ENCODE measurements at regions not wholly inside any gene's neighbourhood (a gene's known extent, or its start where the extent isn't known, plus 50 kb on each side); places are given as distances from the start of the nearest gene placed in this dataset.

DNA sequence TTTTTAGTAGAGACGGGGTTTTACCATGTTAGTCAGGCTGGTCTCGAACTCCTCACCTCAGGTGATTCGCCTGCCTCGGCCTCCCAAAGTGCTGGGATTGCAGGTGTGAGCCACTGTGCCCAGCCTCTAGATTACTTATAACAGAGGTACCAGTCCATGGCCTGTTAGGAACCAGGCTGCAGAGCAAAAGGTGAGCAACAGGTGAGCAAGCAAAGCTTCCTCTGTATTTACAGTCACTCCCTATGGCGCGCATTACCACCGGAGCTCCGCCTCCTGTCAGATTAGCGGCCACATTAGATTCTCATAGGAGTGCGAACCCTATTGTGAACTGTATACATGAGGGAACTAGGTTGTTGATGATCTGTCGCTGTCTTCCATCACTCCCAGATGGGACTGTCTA lies 178.0 kb upstream of the SALL4 start:
- Mint-ChIP-seq H3K27ac (no peak overlapping the region), H3K9me3 (peaks cover 4 to 19% (median 11%) of the 10 kb centered on the region in 7 donors), H3K27me3 (no peaks in the 10 kb centered on the region), H3K4me1 (peaks cover 0 to 4% (median 0%) of the 10 kb centered on the region in 3 donors), H3K36me3 (no peaks in the 10 kb centered on the region), H3K4me3 (no peak overlapping the region)
- ATAC-seq (ENCODE audit: low read depth in 2 of 2) = no peak
- no peak for DNase-seq

DNA sequence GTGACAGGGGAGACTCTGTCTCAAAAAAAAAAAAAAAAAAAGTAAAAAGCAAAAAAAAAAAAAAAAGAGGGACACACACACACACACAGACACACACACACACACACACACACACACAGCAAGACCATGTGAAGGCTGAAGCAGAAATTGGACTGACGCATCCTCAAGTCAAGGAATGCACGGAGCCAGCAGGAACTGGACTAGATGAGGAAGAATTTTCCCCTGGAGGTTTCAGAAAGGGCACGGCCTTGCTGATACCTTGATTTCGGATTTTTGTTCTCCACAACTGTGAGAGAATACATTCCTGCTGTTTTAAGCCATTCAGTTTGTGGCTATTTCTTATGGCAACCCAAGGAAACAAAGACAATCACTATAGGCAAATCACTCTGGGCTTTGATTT lies 176.9 kb upstream of the SALL4 start:
- ATAC-seq (ENCODE audit: low read depth in 2 of 2) (no peak), DNase-seq (no peak)
- peaks cover 0 to 4% (median 0%) of the 10 kb centered on the region in 3 donors for H3K4me1 Mint-ChIP-seq
- H3K27me3 Mint-ChIP-seq = no peaks in the 10 kb centered on the region
- H3K4me3 Mint-ChIP-seq = no peak overlapping the region
- H3K36me3 Mint-ChIP-seq = no peaks in the 10 kb centered on the region
- H3K9me3 Mint-ChIP-seq = peaks cover 4 to 19% (median 11%) of the 10 kb centered on the region in 7 donors
- no peak overlapping the region for H3K27ac Mint-ChIP-seq

DNA sequence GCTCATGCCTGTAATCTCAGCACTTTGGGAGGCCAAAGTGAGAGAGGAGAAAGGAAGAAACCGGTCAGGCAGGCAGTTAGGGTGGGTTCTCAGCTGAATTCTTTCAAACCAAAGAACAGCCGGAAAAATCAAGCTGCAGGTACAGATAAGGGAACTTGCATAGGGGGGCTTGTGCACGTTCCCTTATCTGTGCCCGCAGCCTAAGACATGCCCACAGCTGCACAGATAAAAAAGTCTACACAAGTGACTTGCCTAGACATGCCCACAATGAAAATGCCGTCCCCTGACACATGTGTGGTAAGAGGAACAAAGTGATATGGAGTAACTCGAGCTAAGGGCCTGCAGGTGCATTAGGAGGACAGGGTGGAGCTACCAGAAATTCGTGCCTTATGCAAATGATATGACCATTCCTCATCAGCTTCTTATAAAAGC lies 175.8 kb upstream of the SALL4 start:
- Mint-ChIP-seq H3K27ac (no peak overlapping the region), H3K4me1 (peaks cover 0 to 4% (median 0%) of the 10 kb centered on the region in 3 donors), H3K4me3 (no peak overlapping the region), H3K27me3 (no peaks in the 10 kb centered on the region), H3K36me3 (no peaks in the 10 kb centered on the region), H3K9me3 (peaks cover 4 to 19% (median 11%) of the 10 kb centered on the region in 7 donors)
- no peak for ATAC-seq (ENCODE audit: low read depth in 2 of 2)
- no peak for DNase-seq

DNA sequence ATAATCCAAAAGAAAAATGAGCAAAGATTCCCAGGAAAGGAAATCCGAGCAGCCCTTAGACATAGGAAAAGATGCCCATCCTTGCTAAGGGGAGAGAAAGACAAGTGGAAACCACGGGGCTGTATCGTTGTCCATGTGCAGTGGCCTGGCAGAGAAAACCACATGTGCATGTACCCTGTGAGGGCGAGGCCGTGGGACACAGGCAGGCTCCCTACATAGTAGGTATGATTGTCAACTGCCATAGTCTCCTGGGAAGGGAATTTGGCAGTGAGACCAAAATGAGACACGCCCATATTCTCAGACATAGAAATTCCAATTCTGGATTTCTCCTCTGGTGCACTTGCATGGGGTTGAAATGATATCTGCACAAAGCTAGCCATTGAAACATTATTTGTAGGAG lies 169.7 kb upstream of the SALL4 start:
- DNase-seq = no peak

DNA sequence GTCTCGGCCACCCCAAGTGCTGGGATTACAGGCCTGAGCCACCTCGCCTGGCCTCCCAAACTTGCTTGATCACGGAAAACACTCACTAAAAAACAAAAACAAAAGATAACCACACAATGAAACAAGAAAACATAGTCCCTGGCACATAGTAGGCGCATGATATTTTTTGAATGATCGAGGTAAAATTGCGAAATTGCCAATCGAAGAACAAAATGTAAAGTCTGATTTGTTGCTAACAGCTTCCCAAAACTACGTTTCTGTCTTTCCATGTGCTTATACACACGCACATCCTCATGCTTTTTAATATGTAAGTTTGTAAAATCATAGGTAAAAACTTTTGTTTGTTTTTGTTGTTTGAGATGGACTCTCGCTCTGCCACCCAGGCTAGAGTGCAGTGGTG lies 168.5 kb upstream of the SALL4 start:
- peaks cover 0 to 4% (median 0%) of the 10 kb centered on the region in 7 donors for H3K9me3 Mint-ChIP-seq
- ATAC-seq (ENCODE audit: low read depth in 2 of 2) (no peak), DNase-seq (no peak)
- no peak overlapping the region for H3K27ac Mint-ChIP-seq
- no peak overlapping the region for H3K4me3 Mint-ChIP-seq
- H3K4me1 Mint-ChIP-seq = no peaks in the 10 kb centered on the region
- H3K27me3 Mint-ChIP-seq = peaks cover 0 to 10% (median 8%) of the 10 kb centered on the region in 3 donors
- no peaks in the 10 kb centered on the region for H3K36me3 Mint-ChIP-seq

More for the DNA sequence above, 169.7 kb upstream of the SALL4 start:
- no peak overlapping the region for H3K27ac Mint-ChIP-seq
- H3K4me3 Mint-ChIP-seq = no peak overlapping the region
- ATAC-seq (ENCODE audit: low read depth in 2 of 2) = no peak
- H3K4me1 Mint-ChIP-seq = no peaks in the 10 kb centered on the region
- H3K9me3 Mint-ChIP-seq = peaks cover 0 to 8% (median 4%) of the 10 kb centered on the region in 7 donors
- peaks cover 0 to 8% (median 6%) of the 10 kb centered on the region in 3 donors for H3K27me3 Mint-ChIP-seq
- H3K36me3 Mint-ChIP-seq = no peaks in the 10 kb centered on the region

DNA sequence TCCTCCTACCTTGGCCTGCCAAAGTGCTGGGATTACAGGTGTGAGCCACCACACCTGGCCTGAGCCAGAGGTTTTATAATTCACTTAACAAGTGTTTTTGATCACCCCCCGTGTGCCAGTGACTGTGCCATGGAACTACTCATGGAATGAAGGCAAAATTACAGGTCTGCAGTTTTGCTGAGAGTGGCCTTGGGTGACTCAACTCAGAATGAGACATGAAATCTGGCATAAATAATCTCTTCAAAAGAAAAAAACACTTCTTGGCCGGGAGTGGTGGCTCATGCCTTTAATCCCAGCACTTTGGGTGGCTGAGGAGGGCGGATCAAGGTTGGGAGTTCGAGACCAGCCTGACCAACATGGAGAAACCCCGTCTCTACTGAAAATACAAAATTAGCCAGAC lies 166.9 kb upstream of the SALL4 start:
- no peaks in the 10 kb centered on the region for H3K4me1 Mint-ChIP-seq
- no peak for ATAC-seq (ENCODE audit: low read depth in 2 of 2)
- no peak overlapping the region for H3K27ac Mint-ChIP-seq
- H3K9me3 Mint-ChIP-seq = peaks cover 0 to 4% (median 0%) of the 10 kb centered on the region in 7 donors
- H3K27me3 Mint-ChIP-seq = peaks cover 0 to 13% (median 8%) of the 10 kb centered on the region in 3 donors
- DNase-seq = no peak
- H3K36me3 Mint-ChIP-seq = no peaks in the 10 kb centered on the region
- H3K4me3 Mint-ChIP-seq = peak overlapping the region in 1 of 8 donors; percentile 30

DNA sequence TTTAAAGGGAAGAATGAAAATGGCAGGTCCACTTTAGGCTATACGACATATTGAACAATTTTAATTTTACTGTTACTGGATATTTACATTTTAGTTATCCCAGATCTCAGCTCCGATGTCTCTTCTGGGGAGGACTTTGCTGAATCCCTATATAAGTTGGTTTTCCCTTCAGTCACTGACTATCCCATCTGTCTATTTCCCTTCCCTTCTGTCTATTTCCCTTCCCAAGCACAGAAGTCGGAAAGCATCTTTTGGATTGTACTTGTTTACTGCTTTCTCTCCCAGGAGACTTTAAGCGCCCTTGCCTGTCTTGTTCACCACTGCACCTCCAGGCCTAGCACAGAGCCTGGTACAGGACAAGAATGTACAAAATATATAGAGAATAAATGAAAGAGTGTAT lies 165.8 kb upstream of the SALL4 start:
- Mint-ChIP-seq H3K27ac (no peak overlapping the region), H3K27me3 (peaks cover 0 to 21% (median 16%) of the 10 kb centered on the region in 3 donors), H3K36me3 (no peaks in the 10 kb centered on the region), H3K9me3 (peaks cover 0 to 4% (median 0%) of the 10 kb centered on the region in 7 donors), H3K4me3 (no peak overlapping the region), H3K4me1 (no peaks in the 10 kb centered on the region)
- ATAC-seq (ENCODE audit: low read depth in 2 of 2) = no peak
- no peak for DNase-seq

DNA sequence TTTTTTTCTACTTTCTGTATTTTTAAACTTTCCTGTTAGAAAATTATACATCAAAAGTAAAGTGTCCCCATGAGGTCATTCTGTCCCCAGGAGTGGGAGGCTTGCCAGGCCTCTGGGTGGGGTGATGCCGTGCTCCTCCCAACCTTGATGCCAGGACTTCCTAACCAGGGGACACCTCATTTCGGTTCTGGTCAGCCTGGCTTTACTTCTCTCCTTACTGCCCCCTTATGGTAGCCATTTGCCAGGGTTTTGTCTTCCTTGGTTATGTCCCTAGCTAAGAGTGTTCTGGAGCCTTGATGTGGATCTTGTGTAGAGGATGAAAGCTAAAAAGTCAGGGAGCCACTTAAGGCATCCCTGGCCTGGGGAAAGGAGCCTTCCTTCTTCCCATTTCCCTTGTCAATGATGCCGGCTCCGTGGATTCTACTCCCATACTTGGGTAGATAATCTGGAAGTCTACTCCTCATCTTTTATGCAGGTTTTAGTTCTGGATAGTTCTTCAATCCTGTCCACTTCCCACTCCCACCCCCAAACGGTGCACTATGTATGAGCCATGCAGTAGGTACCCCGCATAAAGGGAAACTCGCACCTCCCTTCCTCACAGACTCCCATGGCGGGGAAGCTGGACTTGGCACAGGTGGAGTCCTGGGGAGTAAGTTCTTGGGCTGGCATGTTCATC lies 164.1 kb upstream of the SALL4 start:
- ATAC-seq (ENCODE audit: low read depth in 2 of 2) = no peak
- H3K27ac Mint-ChIP-seq = peak overlapping the region in 1 of 6 donors; percentile 2
- H3K4me3 Mint-ChIP-seq = no peak overlapping the region
- peaks cover 5 to 21% (median 19%) of the 10 kb centered on the region in 3 donors for H3K27me3 Mint-ChIP-seq
- no peaks in the 10 kb centered on the region for H3K36me3 Mint-ChIP-seq
- no peaks in the 10 kb centered on the region for H3K4me1 Mint-ChIP-seq
- H3K9me3 Mint-ChIP-seq = no peaks in the 10 kb centered on the region
- DNase-seq = no peak

DNA sequence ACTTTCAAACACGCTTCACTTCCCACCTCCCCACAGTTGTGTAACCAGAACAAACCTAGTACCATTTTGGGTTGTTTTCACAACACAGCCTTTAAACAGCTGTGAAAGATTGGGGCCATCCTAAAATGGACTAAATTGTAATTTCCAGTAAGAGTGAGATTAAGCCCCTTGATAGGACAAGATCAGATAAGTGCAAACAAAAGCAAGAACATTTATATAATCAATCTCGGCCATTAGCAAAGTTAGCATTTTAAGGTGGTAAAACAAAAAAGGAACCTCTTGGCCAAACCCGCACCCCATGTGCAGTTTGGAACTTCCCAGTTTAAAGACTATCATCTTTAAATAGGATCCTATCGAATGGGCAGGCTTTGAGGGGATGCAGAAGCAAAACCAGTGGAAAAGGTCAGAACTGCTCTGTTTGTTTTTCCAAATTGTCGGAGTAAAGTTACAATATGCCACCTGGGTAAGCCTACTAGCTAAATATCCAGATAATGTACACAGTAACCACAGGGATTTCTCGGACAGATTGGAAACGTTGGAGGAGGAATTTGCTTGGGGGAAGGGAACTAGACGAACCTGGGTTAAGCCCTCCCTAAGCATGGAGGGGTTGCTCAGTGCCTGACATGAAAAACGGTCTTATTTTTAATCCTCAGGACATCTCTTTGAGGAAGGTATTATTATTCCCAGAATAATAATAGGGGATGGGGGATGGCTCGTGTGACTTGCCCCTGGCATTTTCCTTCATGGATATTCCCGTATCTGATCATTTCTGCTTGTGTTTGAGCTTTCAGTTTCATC lies 159.8 kb upstream of the SALL4 start:
- H3K36me3 Mint-ChIP-seq = no peaks in the 10 kb centered on the region
- DNase-seq = no peak
- ATAC-seq (ENCODE audit: low read depth in 2 of 2) = no peak
- H3K4me3 Mint-ChIP-seq = no peak overlapping the region
- H3K27me3 Mint-ChIP-seq = peaks cover 15 to 26% (median 21%) of the 10 kb centered on the region in 3 donors
- H3K9me3 Mint-ChIP-seq = no peaks in the 10 kb centered on the region
- H3K4me1 Mint-ChIP-seq = peaks cover 0 to 3% (median 0%) of the 10 kb centered on the region in 3 donors
- H3K27ac Mint-ChIP-seq = no peak overlapping the region

DNA sequence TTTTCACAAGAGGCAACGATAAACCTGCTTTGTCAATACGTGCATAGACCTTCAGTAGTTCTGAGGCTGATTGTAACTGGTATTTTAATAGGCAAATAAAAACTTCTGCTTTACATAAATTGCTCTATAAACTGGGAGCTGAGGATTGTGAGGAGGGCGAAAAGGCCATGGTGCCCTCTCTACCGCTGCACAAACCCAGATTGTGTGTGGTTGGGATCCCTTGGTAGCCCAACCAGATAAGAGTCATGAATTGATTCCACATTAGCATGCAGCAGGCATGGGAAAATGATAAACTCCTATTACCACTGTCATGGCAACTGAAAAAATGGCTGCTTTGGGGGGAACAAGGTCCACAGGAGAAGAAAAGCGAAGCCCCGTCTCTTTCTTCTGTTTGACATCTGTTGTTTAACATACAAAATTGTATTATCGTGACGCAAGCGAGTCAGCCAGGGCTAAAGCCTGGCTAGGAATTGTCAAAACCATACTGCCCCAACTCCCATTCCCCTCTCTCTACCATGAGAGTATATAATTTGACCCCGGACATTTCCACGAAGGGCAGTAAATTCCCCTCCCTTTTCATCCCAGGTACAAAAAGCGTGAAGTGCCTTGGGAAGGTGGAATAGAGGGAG lies 157.8 kb upstream of the SALL4 start:
- Mint-ChIP-seq H3K27me3 (peaks cover 10 to 26% (median 21%) of the 10 kb centered on the region in 3 donors), H3K4me1 (peaks cover 0 to 3% (median 0%) of the 10 kb centered on the region in 3 donors), H3K9me3 (no peaks in the 10 kb centered on the region), H3K4me3 (no peak overlapping the region), H3K36me3 (no peaks in the 10 kb centered on the region), H3K27ac (no peak overlapping the region)
- no peak for ATAC-seq (ENCODE audit: low read depth in 2 of 2)
- no peak for DNase-seq

DNA sequence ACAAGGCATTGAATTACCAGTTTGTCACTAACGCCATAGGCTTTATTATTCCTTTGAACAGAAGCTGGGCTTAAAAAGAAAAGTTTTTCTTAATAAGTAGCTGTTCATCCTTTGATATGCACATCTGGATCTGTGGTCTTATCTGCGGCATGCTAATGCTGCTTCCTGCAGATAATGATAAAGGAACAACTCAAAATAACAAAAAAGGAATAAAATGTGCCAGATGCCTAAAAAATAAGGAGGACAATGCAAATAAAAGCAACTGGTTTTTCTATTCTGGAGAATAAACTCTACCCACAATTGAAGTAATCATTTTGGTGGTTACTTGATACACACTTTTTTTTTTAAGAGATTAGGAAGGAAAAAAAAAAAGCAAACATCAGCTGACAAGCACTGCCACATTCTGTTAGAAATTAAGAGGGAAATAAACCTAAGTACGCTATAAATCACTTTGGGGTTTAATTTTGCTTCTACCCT lies 156.8 kb upstream of the SALL4 start:
- peaks cover 0 to 3% (median 0%) of the 10 kb centered on the region in 3 donors for H3K4me1 Mint-ChIP-seq
- no peak for ATAC-seq (ENCODE audit: low read depth in 2 of 2)
- H3K27me3 Mint-ChIP-seq = peaks cover 6 to 26% (median 21%) of the 10 kb centered on the region in 3 donors
- no peaks in the 10 kb centered on the region for H3K36me3 Mint-ChIP-seq
- no peak overlapping the region for H3K27ac Mint-ChIP-seq
- H3K9me3 Mint-ChIP-seq = no peaks in the 10 kb centered on the region
- H3K4me3 Mint-ChIP-seq = no peak overlapping the region
- no peak for DNase-seq

DNA sequence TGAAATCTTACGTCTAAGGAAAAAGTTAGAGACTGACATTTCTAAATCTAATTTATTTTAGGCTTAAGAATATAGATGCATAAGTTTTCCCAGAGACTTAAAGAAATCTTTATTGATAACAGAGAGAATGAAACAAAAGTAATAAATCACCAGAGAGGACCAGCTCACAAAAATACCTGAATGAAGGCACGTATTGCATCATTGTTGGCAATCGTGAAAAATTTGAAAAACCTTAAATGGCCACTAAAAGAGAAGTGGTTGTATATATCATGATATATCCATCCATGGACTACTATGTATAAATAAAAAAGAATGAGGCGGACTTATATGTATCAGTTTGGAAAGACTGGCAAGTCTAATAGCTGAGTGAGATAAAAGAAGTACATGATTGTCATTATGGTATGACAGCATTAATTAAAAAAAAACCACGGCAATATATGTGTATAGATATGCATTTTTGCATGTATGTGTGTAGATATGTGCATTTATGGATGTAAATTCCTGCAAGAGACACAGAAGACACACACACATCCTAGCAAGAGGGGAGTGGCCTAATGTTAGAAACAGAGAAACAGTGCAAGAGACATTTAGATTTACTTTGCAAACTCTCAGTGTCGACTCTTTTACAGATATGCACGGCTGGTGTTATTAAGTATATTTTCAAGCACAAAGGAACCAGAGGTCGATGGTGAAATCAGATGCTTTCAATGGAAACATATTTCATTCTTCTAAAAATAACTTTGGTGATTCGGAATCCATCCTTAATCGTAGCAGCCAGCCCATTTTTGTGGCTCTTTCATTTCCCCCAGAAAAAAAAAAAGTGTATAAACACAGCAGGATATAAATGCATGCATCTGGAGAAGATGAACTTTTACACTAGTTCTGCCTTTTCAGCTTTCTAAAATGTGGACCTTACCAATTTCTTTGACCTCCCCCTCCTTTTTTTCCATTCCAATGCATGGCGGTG lies 156.1 kb upstream of the SALL4 start:
- no peak overlapping the region for H3K4me3 Mint-ChIP-seq
- peaks cover 0 to 3% (median 0%) of the 10 kb centered on the region in 7 donors for H3K9me3 Mint-ChIP-seq
- no peak for ATAC-seq (ENCODE audit: low read depth in 2 of 2)
- DNase-seq = no peak
- no peak overlapping the region for H3K27ac Mint-ChIP-seq
- peaks cover 0 to 3% (median 0%) of the 10 kb centered on the region in 3 donors for H3K4me1 Mint-ChIP-seq
- H3K36me3 Mint-ChIP-seq = no peaks in the 10 kb centered on the region
- peaks cover 2 to 21% (median 21%) of the 10 kb centered on the region in 3 donors for H3K27me3 Mint-ChIP-seq

Data from naive B cell (primary cell).